Gastrocnemius medialis (tissue), 4 donors: ENCODE measurements at regions not wholly inside any gene's neighbourhood (a gene's known extent, or its start where the extent isn't known, plus 50 kb on each side); places are given as distances from the start of the nearest gene placed in this dataset.

Experiments
- ATAC-seq, 2 donors: fragments of 150-250 bp; one replicate each; pipeline ENCODE4 v1.9.1; 2016
- DNase-seq, 2 donors: peaks; one replicate each; pipeline ENCODE4 v3.0.0-alpha.2; 2019
- H3K27ac ChIP-seq, 4 donors: fragments of 200-600 bp; sonication (generic); 1 replicate in 1 of 4; 2 replicates in 3 of 4; pipeline ENCODE4 v1.5.1; 2016 to 2018; ENCODE audit warnings: mild to moderate bottlenecking in 2 of 4, moderate library complexity in 1 of 4
- H3K27me3 ChIP-seq, 3 donors: fragments of 200-600 bp; sonication (generic) in 2 of 3; 1 replicate in 1 of 3; 2 replicates in 2 of 3; pipeline versions ENCODE4 v1.5.1 to v1.6.0; 2016 to 2019; ENCODE audit warnings: mild to moderate bottlenecking in 1 of 3, moderate library complexity in 1 of 3
- H3K36me3 ChIP-seq, 2 donors: fragments of 200-600 bp; sonication (generic) in 1 of 2; one replicate each; pipeline ENCODE4 v1.5.1; 2017 to 2018
- H3K4me1 ChIP-seq, 2 donors: fragments of 200-600 bp; sonication (generic) in 1 of 2; one replicate each; pipeline ENCODE4 v1.5.1; 2016 to 2017; ENCODE audit warnings: mild to moderate bottlenecking in 2 of 2
- H3K4me3 ChIP-seq, 4 donors: fragments of 200-600 bp; sonication (generic) in 3 of 4; 1 replicate in 1 of 4; 2 replicates in 3 of 4; pipeline ENCODE4 v1.5.1; 2016 to 2019; ENCODE audit warnings: mild to moderate bottlenecking in 2 of 4
- H3K9me3 ChIP-seq, 3 donors: fragments of 200-600 bp; sonication (generic) in 2 of 3; 1 replicate in 1 of 3; 2 replicates in 2 of 3; pipeline ENCODE4 v1.5.1; 2016 to 2019
- CTCF ChIP-seq, 5 experiments: fragments of 450-650 bp in 3 of 5; fragments of 200-600 bp in 2 of 5; sonication (generic) in 2 of 5; IDR thresholded peaks in 4 of 5; conservative IDR thresholded peaks in 1 of 5; 1 replicate in 4 of 5; 2 replicates in 1 of 5; pipeline ENCODE4 v1.5.1; 2016 to 2019; ENCODE audit warnings: antibody characterized with exemption in 5 of 5, mild to moderate bottlenecking in 3 of 5, moderate library complexity in 3 of 5
- POLR2A ChIP-seq, 2 donors: fragments of 450-650 bp; IDR thresholded peaks; one replicate each; pipeline ENCODE4 v1.6.1; 2017; ENCODE audit warnings: antibody characterized with exemption in 2 of 2, mild to moderate bottlenecking in 2 of 2, moderate library complexity in 2 of 2
- in situ Hi-C, 4 donors: fragments of 200-750 bp; cut with MboI; loops; one replicate each; pipeline versions ENCODE4 v1.15.0 to v1.8.0; 2017; ENCODE audit warnings: low sequenced_read_pairs in 4 of 4
- intact Hi-C: fragments of 100-400 bp; cut with DNase I; formaldehyde crosslinking; loops from one replicate; pipeline ENCODE4 v1.15.1; 2023; ENCODE audit warnings: low total_unique reads

- Histone ChIP-seq H3K9me3 (no peaks in the 10 kb centered on the region), H3K4me1 (no peaks in the 10 kb centered on the region), H3K27ac (no peak overlapping the region), H3K4me3 (no peak overlapping the region), H3K27me3 (no peaks in the 10 kb centered on the region), H3K36me3 (no peaks in the 10 kb centered on the region)
- intact Hi-C loops: no loop called here
- TF ChIP-seq POLR2A (IDR thresholded peaks at IDR 0.05) (no peak), CTCF (IDR thresholded peaks at IDR 0.05 in 4 of 5, conservative IDR thresholded peaks at IDR 0.05 in 1 of 5) (no peak)
- in situ Hi-C loops: no loop called here
- DNase-seq: no peak
- ATAC-seq: no peak
Measured at GRCh38 chr2:83756219-83756618, 702.9 kb downstream of the SUCLG1 start.

GRCh38 chr2:83747141-83747540 lies 711.9 kb downstream of the SUCLG1 start:
- H3K27ac ChIP-seq: no peak overlapping the region
- in situ Hi-C loops: no loop called here
- DNase-seq (no peak), ATAC-seq (no peak)
- TF ChIP-seq CTCF (IDR thresholded peaks at IDR 0.05 in 4 of 5, conservative IDR thresholded peaks at IDR 0.05 in 1 of 5): no peak
- no peaks in the 10 kb centered on the region for H3K9me3 ChIP-seq
- H3K27me3 ChIP-seq: no peaks in the 10 kb centered on the region
- H3K4me1 ChIP-seq: no peaks in the 10 kb centered on the region
- no peaks in the 10 kb centered on the region for H3K36me3 ChIP-seq
- H3K4me3 ChIP-seq: no peak overlapping the region
- intact Hi-C loops: no loop called here

GRCh38 chr2:83744855-83745254 lies 714.2 kb downstream of the SUCLG1 start:
- intact Hi-C loops (no loop called here), in situ Hi-C loops (no loop called here)
- Histone ChIP-seq H3K27ac (no peak overlapping the region), H3K27me3 (no peaks in the 10 kb centered on the region), H3K36me3 (no peaks in the 10 kb centered on the region), H3K4me3 (no peak overlapping the region), H3K9me3 (no peaks in the 10 kb centered on the region), H3K4me1 (no peaks in the 10 kb centered on the region)
- DNase-seq: no peak
- no peak for TF ChIP-seq POLR2A (IDR thresholded peaks at IDR 0.05)
- TF ChIP-seq CTCF (IDR thresholded peaks at IDR 0.05 in 4 of 5, conservative IDR thresholded peaks at IDR 0.05 in 1 of 5): no peak
- ATAC-seq: no peak

GRCh38 chr2:83742117-83742782 lies 716.8 kb downstream of the SUCLG1 start:
- Histone ChIP-seq H3K27me3 (no peaks in the 10 kb centered on the region), H3K36me3 (no peaks in the 10 kb centered on the region), H3K4me3 (no peak overlapping the region), H3K9me3 (no peaks in the 10 kb centered on the region), H3K27ac (no peak overlapping the region), H3K4me1 (no peaks in the 10 kb centered on the region)
- in situ Hi-C loops: no loop called here
- DNase-seq: peak in 1 of 2 donors; percentile 15
- intact Hi-C loops: no loop called here
- no peak for TF ChIP-seq POLR2A (IDR thresholded peaks at IDR 0.05)
- no peak for TF ChIP-seq CTCF (IDR thresholded peaks at IDR 0.05 in 4 of 5, conservative IDR thresholded peaks at IDR 0.05 in 1 of 5)
- peak in 1 of 2 donors; percentile 47 for ATAC-seq

GRCh38 chr2:83730223-83730622 lies 728.9 kb downstream of the SUCLG1 start:
- no peak for TF ChIP-seq POLR2A (IDR thresholded peaks at IDR 0.05)
- TF ChIP-seq CTCF (IDR thresholded peaks at IDR 0.05 in 4 of 5, conservative IDR thresholded peaks at IDR 0.05 in 1 of 5): no peak
- Histone ChIP-seq H3K27me3 (no peaks in the 10 kb centered on the region), H3K4me3 (no peak overlapping the region), H3K36me3 (no peaks in the 10 kb centered on the region), H3K27ac (no peak overlapping the region), H3K4me1 (no peaks in the 10 kb centered on the region), H3K9me3 (no peaks in the 10 kb centered on the region)
- no peak for ATAC-seq
- intact Hi-C loops: no loop called here
- in situ Hi-C loops: no loop called here
- DNase-seq: no peak
